ENCODE measurements at regions not wholly inside any gene's neighbourhood (a gene's known extent, or its start where the extent isn't known, plus 50 kb on each side); places are given as distances from the start of the nearest gene placed in this dataset.
A peak's percentile ranks its signal among the peaks of the same experiment; 100 is the strongest.

DNA sequence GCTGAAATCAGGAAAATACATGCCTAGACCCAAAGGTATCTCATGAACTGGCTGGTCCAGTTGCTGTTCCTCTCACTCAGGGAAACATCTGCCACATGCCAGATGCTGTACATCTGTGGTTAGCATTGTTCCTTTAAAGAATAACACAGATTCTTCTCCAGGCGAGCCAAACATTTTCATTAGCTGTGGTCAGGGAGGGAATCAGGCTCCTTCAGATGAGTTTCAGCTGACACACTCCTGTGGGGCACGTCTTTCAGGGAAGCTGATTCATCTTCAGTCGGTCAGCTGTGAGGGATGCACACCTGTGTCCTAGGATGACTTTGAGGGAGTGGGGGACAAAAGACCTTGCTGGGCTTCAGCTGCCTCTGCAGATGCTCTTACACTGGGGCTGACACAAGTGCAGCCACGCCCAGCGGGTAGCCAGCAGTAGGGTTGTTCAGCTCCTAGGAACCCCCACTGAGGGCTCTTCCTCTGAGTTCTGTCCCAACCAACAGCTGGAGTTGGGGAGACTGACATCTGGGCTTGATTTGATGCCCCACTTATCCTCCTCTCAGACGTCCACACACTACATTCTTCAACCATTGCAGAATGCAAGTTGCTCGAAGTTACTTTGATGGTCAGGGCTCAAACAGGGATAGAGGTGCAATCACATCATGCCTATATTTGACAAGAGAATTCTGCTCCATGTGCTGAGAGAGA is 155.0 kb downstream of the NUAK1 start:
- in situ Hi-C loops (cut with HindIII; ENCODE audit: low sequenced_read_pairs) = no loop called here
- DNase-seq (ENCODE audit: low read depth, low spot score) = peak; percentile 90
- TF ChIP-seq, protein P1, sequence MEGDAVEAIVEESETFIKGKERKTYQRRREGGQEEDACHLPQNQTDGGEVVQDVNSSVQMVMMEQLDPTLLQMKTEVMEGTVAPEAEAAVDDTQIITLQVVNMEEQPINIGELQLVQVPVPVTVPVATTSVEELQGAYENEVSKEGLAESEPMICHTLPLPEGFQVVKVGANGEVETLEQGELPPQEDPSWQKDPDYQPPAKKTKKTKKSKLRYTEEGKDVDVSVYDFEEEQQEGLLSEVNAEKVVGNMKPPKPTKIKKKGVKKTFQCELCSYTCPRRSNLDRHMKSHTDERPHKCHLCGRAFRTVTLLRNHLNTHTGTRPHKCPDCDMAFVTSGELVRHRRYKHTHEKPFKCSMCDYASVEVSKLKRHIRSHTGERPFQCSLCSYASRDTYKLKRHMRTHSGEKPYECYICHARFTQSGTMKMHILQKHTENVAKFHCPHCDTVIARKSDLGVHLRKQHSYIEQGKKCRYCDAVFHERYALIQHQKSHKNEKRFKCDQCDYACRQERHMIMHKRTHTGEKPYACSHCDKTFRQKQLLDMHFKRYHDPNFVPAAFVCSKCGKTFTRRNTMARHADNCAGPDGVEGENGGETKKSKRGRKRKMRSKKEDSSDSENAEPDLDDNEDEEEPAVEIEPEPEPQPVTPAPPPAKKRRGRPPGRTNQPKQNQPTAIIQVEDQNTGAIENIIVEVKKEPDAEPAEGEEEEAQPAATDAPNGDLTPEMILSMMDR (IDR thresholded peaks at IDR 0.05; ENCODE audit: low read depth, low read length) = no peak
- H3K4me3 ChIP-seq (ENCODE audit: low read depth, low read length) = no peak overlapping the region

DNA sequence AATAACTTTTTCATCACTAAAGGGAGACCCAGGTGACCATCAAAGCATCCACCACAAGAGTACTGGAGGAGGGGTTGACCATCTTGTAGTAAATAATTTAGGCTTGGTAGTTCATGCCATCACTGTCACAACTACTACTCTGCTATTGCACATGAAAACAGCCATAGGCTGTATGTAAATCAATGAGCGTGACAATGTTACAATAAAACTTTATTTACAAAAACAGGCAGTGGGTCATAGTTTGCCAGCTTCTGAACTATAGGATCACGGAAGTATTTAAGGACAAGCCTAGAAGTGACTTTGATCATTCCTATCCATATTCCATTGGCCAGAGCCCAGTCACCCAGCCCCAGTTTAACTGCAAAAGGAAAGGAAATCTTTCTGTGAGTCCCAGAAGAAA is 153.4 kb downstream of the NUAK1 start:
- DNase-seq (ENCODE audit: low read depth, low spot score) = no peak
- in situ Hi-C loops (cut with HindIII; ENCODE audit: low sequenced_read_pairs) = no loop called here
- H3K4me3 ChIP-seq (ENCODE audit: low read depth, low read length) = no peak overlapping the region
- TF ChIP-seq, protein P1 (IDR thresholded peaks at IDR 0.05; ENCODE audit: low read depth, low read length) = no peak

DNA sequence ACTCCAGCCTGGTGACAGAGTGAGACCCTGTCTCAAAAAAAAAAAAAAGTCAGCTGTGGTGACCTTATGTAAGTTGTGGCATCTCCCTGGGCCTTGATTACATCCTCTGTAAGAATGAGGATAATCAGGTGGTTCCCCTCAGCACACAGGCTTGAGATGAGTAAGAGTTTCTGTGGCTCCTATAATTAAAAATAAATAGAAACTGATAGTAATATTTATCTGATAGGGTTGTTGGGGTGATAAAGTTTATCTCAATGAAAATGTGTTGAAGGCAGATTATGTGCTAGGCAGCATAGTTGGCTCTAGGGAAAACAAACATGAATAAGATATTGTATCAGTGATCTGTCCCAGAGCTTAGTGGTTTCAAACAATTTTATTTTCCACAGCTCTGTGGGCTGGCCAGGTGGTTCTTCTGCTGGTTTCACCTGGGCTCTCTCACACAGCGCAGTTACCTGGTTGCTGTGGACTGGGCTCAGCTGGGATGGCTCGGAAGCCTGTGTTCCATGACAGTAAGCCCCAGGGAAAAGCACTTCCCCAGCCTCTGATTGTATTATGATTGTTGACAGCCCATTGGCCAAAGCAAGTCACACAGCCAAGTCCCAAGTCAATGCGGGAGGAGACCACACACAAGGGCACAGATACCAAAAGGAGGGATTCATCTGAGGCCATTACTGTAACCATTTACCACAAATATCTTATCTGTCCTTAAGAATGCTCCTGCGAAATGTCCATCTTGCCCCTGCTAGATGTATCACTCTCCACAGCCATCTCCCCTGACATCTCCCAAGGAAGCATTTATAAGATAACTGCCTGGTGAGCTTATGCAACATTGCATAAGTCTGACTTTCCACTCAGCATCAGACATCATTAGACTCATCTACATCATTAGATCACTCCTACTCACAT is 151.7 kb downstream of the NUAK1 start:
- in situ Hi-C loops (cut with HindIII; ENCODE audit: low sequenced_read_pairs) = no loop called here
- DNase-seq (ENCODE audit: low read depth, low spot score) = peak; percentile 64
- no peak overlapping the region for H3K4me3 ChIP-seq (ENCODE audit: low read depth, low read length)
- TF ChIP-seq, protein P1 (IDR thresholded peaks at IDR 0.05; ENCODE audit: low read depth, low read length) = no peak

DNA sequence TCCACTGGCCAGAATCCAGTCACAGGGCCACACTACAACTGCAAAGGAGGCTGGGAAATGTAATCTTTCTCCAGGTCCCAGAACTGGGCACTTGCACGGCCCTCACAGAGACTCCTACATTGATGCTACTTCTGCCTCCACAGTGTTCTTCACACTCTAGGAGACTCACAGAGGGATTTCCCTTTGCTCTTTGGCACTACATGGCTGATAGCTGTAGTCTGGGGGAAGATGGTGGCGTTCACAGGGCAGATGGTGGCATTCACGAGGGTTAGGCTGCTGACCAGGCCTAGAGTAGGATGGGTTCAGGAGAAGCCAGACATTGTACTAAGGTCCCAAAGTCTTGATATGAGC is 151.1 kb downstream of the NUAK1 start:
- H3K4me3 ChIP-seq (ENCODE audit: low read depth, low read length) = no peak overlapping the region
- no peak for DNase-seq (ENCODE audit: low read depth, low spot score)
- TF ChIP-seq, protein P1 (IDR thresholded peaks at IDR 0.05; ENCODE audit: low read depth, low read length) = no peak
- in situ Hi-C loops (cut with HindIII; ENCODE audit: low sequenced_read_pairs) = no loop called here

DNA sequence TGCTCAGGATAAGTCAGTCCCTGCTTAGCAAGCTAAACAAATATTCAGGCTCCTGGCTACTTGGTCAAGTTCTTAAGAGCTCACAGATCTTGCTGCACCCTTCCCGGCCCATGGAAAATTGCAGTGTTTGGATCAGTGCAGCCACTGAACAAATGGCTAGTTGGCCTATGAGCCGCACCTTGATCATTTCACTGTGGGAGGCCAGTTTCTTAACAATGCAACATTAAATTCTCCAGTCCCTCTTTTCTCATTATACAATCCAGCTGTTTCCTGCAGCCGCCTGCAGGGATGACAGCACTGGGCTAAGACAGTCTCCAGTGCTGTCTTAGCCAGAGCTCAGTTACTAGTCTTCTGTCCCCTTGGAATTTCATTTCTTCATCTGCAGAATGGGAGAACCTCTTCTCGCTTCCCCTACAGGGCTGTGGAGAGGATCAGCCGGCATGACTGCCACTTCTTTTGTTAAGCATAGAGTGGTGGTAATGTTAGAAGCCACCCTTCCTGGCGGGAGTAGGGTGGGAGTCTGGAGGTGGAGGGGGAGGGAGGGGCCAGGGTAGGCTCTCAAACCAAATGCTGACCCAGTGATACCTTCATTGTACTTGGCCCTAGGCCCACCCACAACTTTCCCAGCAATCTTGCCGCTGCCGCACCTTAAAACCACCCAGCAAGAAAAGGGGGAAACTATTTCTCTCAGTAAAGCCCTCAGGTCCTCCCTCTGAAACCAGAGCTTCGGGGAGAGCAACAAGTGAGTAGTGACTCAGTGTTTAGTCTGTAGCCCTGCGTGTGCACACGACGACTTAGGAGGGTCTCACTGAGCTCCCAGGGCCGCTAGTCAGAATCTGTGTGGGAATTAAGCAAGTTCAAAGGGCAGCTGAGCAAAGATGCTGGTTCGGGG is 145.7 kb downstream of the NUAK1 start:
- TF ChIP-seq, protein P1 (IDR thresholded peaks at IDR 0.05; ENCODE audit: low read depth, low read length) = no peak
- H3K4me3 ChIP-seq (ENCODE audit: low read depth, low read length) = no peak overlapping the region
- DNase-seq (ENCODE audit: low read depth, low spot score) = peak; percentile 74
- in situ Hi-C loops (cut with HindIII; ENCODE audit: low sequenced_read_pairs) = no loop called here

Measured in astrocyte of the spinal cord (primary cell).